Peyer's patch (tissue), 4 donors: ENCODE measurements at regions not wholly inside any gene's neighbourhood (a gene's known extent, or its start where the extent isn't known, plus 50 kb on each side); places are given as distances from the start of the nearest gene placed in this dataset.

Source experiments
- DNase-seq, 3 donors: peaks; one replicate each; pipeline ENCODE4 v3.0.0-alpha.2; 2017 to 2019
- H3K27ac ChIP-seq, 4 donors: fragments of 200-600 bp; sonication (generic); one replicate each; pipeline ENCODE4 v1.5.1; 2016 to 2019
- H3K27me3 ChIP-seq, 2 donors: fragments of 200-600 bp; sonication (generic); one replicate each; pipeline ENCODE4 v1.5.1; 2019
- H3K36me3 ChIP-seq, 3 donors: fragments of 200-600 bp; sonication (generic); one replicate each; pipeline ENCODE4 v1.5.1; 2016 to 2019
- H3K4me1 ChIP-seq, 4 donors: fragments of 200-600 bp; sonication (generic); one replicate each; pipeline ENCODE4 v1.5.1; 2016 to 2019
- H3K4me3 ChIP-seq, 4 donors: fragments of 200-600 bp; sonication (generic); 1 replicate in 3 of 4; 2 replicates in 1 of 4; pipeline ENCODE4 v1.5.1; 2016 to 2019; ENCODE audit warnings: mild to moderate bottlenecking in 1 of 4
- H3K9me3 ChIP-seq, 4 donors: fragments of 200-600 bp; sonication (generic); one replicate each; pipeline ENCODE4 v1.5.1; 2016 to 2019; ENCODE audit warnings: mild to moderate bottlenecking in 1 of 4
- CTCF ChIP-seq, 6 experiments: fragments of 450-650 bp in 4 of 6; fragments of 200-600 bp in 2 of 6; sonication (generic) in 1 of 6; IDR thresholded peaks; one replicate each; pipeline ENCODE4 v1.5.1; 2017 to 2019; ENCODE audit warnings: antibody characterized with exemption in 6 of 6, mild to moderate bottlenecking in 3 of 6, moderate library complexity in 1 of 6
- POLR2A ChIP-seq, 2 donors: fragments of 450-650 bp; IDR thresholded peaks; one replicate each; pipeline ENCODE4 v1.5.1; 2017; ENCODE audit warnings: antibody characterized with exemption in 2 of 2, mild to moderate bottlenecking in 2 of 2, moderate library complexity in 2 of 2

GRCh38 chr14:97655169-97655948 is 858.2 kb downstream of the VRK1 start:
- TF ChIP-seq CTCF (IDR thresholded peaks at IDR 0.05) (no peak), POLR2A (IDR thresholded peaks at IDR 0.05) (no peak)
- no peak for DNase-seq
- H3K9me3 ChIP-seq, result no peaks in the 10 kb centered on the region

DNA sequence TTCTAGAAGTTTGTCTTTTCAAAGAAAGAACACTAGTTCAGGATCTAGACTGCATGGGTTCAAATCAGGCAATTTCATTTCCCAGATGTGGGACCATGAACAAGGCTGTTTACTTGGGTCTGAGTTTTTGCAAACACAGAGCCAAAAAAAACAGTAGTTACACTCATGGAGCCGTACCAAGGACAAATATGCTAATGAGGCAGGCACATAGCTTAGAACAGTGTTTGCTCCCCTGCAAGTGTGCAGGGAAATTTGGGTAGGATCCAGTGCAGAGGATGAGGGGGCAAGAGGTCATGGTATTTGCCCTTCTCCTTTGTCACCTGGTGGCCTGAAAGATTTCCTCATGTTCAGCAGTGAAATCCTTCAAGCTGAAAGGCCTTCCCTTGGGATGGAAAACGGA is 860.4 kb downstream of the VRK1 start:
- DNase-seq, result no peak
- no peaks in the 10 kb centered on the region for H3K4me1 ChIP-seq
- no peaks in the 10 kb centered on the region for H3K36me3 ChIP-seq
- H3K27ac ChIP-seq, result no peak overlapping the region
- H3K4me3 ChIP-seq, result no peak overlapping the region
- no peaks in the 10 kb centered on the region for H3K9me3 ChIP-seq
- TF ChIP-seq CTCF (IDR thresholded peaks at IDR 0.05), result no peak
- no peak for TF ChIP-seq POLR2A (IDR thresholded peaks at IDR 0.05)
- no peaks in the 10 kb centered on the region for H3K27me3 ChIP-seq

More at GRCh38 chr14:97655169-97655948, 858.2 kb downstream of the VRK1 start:
- H3K36me3 ChIP-seq, result no peaks in the 10 kb centered on the region
- H3K4me3 ChIP-seq, result no peak overlapping the region
- no peaks in the 10 kb centered on the region for H3K27me3 ChIP-seq
- no peak overlapping the region for H3K27ac ChIP-seq
- H3K4me1 ChIP-seq, result no peaks in the 10 kb centered on the region

DNA sequence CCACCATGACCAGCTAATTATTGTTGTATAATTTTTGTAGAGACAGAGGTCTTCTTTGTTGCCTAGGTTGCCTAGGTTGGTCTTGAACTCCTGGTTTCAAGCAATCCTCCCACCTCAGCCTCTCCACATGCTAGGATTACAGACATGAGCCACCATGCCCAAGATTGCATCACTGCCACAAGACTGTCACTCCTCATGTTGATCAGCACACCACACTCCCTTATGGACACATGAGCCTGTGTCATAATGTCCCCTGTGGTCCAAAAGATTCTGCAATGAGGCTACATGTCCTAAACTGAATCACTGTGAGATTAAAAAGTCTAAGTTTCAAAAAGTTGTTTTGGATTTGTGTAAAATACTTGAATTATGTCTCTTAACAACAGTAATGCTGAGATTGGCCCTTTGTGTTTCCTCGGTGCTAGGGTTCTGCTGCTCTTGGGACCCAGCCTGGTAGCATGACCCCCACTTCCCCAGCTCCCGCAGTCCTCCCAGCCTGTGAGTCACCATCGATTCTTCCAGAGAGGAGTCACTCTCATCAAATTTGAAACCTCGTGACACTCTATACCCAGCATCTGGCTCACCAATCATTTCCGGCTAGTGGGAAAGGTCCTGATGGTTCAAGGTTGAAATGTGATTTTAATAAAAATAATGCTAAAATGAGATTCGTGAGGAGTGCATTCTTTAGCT is 890.9 kb downstream of the VRK1 start:
- no peak overlapping the region for H3K27ac ChIP-seq

DNA sequence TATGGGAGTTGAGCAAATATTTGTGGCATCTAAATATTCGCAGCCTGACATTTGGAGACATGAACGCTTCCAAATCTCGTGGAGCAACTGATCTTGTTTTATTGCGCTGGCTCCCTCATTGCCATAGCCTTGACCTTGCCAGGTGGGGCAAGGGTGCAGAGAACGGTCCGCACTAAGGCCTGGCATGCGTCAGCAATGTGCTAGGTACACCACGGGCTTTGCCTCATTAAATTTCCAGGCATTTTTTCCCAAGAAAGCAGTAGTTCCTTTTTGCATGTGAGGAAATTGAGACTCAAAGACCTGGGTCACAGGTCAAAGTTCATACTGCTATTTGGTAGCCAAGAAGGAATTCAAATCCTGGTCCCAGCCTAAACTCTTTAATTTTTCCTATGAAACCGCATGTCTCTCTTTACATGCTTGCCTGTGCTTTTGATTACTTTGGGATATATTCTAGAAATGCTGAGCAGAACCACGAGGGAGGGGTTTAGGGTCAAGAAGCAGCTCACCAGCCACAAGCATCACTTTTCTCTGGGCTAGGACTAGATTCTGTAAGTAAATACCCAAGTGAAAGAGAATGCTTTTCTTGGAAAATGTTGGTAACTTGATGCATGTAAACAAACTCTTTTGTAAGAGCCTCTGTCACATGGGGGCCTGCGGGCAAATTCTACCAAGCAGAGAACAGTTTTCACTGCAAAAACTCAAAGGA is 891.6 kb downstream of the VRK1 start:
- Histone ChIP-seq H3K27me3 (no peaks in the 10 kb centered on the region), H3K4me1 (no peaks in the 10 kb centered on the region), H3K9me3 (no peaks in the 10 kb centered on the region), H3K27ac (no peak overlapping the region), H3K4me3 (no peak overlapping the region), H3K36me3 (no peaks in the 10 kb centered on the region)
- DNase-seq, result no peak
- no peak for TF ChIP-seq CTCF (IDR thresholded peaks at IDR 0.05)
- no peak for TF ChIP-seq POLR2A (IDR thresholded peaks at IDR 0.05)

More for the DNA sequence above, 890.9 kb downstream of the VRK1 start:
- H3K4me3 ChIP-seq, result no peak overlapping the region
- no peak for TF ChIP-seq POLR2A (IDR thresholded peaks at IDR 0.05)
- no peak for TF ChIP-seq CTCF (IDR thresholded peaks at IDR 0.05)
- H3K36me3 ChIP-seq, result no peaks in the 10 kb centered on the region
- no peaks in the 10 kb centered on the region for H3K4me1 ChIP-seq
- H3K9me3 ChIP-seq, result no peaks in the 10 kb centered on the region
- no peaks in the 10 kb centered on the region for H3K27me3 ChIP-seq
- DNase-seq, result no peak

DNA sequence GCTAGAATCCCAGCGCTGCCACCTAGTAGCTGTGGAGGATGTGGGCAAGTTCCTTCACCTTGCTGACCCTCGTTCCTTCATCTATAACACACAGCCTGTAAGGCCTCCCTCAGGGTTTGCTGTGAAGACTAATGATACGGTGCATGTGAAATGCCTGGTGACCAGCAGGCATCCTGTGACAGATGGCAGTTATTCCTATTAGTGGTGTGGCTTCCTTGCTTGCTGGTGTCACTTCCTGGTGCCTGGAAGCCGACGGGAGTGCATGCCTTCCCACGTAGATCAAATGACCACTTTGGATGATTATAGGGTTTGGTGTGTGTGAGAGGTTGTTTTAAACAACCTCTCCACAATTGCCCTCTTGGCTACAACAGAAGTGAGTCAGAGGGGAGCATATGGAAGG is 894.9 kb downstream of the VRK1 start:
- no peak overlapping the region for H3K27ac ChIP-seq
- no peaks in the 10 kb centered on the region for H3K4me1 ChIP-seq
- no peak overlapping the region for H3K4me3 ChIP-seq
- no peak for DNase-seq
- no peaks in the 10 kb centered on the region for H3K36me3 ChIP-seq
- H3K9me3 ChIP-seq, result no peaks in the 10 kb centered on the region
- no peak for TF ChIP-seq POLR2A (IDR thresholded peaks at IDR 0.05)
- no peak for TF ChIP-seq CTCF (IDR thresholded peaks at IDR 0.05)
- no peaks in the 10 kb centered on the region for H3K27me3 ChIP-seq
